GM18870 (cell line): ENCODE measurements at regions not wholly inside any gene's neighbourhood (a gene's known extent, or its start where the extent isn't known, plus 50 kb on each side); places are given as distances from the start of the nearest gene placed in this dataset.

Source experiments
- ATAC-seq: cut with Tn5 transposase; IDR thresholded peaks from one replicate; pipeline ENCODE4 v1.9.1; 2021; ENCODE audit warnings: moderate library complexity; ENCODE audit not compliant: unreplicated experiment

DNA sequence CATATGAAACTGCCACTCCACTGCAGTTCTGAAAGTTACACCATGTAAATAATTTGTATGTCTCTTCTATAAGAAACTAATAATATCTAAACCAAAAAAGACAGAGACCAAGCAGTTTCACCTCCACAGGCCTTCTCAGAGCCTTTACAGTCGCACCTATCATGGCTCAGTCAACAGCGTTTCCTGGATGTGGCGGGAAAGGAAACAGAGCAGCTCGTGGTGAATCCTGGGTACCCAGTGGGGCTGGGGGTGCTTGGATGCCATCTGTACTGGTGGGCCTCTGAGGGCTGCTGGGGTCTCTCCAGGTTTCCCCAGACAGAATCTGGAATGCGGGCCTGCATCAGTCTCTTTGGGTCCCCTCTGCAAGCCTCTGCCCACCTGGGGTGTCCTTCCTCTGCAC, 100.2 kb upstream of the CASZ1 start:
- no peak for ATAC-seq

- no peak for ATAC-seq
Measured at GRCh38 chr1:10897321-10897980, 101.0 kb upstream of the CASZ1 start.

DNA sequence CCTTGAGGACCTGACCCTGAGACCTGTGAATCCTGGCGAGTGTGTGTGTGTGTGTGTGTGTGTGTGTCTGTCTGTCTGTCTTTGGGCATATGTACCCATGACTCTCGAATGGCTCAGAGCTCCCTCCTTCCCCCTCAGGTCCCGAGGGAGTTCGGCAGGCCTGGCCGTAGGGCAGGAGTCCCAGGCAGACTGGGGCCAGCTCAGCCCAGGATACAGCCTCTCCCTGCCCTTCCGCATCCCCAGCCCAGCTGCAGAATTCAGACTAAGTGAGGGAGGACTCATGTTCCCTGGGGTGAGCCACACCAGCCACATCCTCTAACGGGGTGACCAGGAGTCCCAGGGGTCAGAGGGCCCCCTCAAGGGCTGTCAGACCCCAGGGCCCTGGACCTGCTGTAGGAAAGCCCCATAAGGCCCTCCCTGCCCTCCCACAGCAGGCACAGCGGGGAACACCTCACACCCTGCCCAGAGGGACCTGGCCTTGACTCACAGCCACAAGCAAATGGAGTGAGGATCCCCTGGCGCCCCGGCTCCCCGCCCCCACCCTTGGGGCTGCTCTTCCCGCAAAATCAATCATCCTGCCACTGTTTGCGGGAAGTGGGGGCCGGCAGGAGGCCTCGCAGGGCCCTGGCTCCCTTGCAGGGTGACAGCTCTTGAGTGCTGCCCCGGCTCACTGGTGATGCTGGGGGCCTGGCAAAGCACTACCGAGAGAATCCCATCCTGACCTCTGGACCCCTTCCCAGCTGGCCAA, 101.7 kb upstream of the CASZ1 start:
- no peak for ATAC-seq

GRCh38 chr1:10898921-10899320, 102.5 kb upstream of the CASZ1 start:
- ATAC-seq: no peak

DNA sequence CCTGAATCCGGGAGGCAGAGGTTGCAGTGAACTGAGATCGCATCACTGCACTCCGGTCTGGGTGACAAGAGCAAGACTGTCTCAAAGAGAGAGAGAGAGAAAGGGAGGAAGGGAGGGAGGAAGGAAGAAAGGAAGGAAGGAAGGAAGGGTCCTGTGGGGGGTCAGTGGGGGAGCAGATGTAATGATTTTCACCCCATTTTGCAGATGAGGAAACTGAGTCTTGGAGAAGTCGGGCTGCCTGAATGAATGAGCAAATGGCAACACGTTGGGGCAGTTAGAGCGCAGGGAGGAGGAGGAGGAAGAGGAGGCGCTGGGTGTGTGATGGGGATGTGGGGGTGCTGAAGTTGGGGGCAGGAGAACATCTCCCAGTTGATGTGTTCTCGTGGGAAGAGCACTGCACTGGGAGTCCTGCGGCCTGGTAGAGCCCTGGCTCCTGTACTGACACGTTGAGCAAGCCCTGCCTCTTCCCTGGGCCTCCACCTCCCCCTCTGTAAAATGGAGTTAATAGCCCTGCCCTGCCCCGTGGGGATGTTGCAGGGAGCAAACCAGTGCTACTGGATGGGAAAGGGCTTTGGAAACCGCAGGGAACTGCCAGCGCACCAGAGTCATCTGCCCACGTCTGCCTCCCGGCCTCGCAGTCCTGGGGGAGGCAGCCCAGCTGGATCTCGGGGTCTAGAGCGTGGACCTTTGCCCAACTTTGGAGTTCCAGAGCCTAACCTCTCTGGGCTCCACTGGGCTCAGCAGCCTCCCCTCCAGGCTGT, 103.2 kb upstream of the CASZ1 start:
- no peak for ATAC-seq

- no peak for ATAC-seq
Measured at GRCh38 chr1:10900251-10900651, 103.8 kb upstream of the CASZ1 start.

- no peak for ATAC-seq
Measured at GRCh38 chr1:10900691-10901090, 104.2 kb upstream of the CASZ1 start.

GRCh38 chr1:10901091-10901890, 104.8 kb upstream of the CASZ1 start:
- ATAC-seq: no peak

DNA sequence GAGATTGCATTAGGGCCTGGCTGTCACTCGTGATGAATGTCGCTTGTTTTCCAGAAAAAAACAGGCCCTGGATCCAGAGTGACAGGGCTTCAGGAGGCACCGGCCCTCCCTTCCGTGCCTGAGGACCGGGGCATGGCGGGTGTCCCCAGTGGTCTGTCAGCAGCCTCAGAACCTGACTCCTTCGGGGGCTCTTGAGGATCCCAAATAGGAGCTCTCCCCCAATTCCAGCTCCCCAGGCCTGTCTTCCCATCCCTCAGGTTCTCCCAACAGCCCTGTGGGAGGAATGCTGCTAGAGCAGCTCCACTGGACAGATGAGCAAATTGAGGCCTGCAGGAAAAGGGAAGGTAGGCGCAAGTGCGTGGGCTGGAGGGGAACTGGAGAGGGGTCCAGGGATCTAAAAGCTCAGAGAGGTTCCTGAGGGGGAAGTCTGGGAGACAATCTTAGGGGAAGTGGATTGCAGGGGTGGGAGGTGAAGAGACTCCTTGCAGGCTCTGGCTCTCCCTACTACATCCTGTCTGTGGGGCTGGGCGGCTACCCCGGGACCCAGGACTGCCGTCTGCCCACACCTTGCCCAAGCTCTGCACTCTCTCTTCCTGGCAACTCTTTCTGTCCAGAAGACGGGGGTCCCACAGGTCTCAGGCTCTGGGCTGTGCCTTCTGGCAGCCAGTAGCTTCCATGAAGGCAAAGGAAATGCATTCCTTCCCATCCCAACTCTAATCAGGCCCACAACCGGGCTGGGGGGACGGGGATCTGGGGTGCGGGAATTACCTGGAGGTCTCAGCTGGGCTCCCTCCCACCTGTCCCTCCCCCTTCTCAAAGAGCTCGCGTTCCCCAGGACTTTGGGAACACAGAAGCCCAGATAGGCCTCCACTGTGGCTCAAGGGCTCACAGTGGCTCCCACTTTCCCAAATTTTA, 105.7 kb upstream of the CASZ1 start:
- no peak for ATAC-seq

DNA sequence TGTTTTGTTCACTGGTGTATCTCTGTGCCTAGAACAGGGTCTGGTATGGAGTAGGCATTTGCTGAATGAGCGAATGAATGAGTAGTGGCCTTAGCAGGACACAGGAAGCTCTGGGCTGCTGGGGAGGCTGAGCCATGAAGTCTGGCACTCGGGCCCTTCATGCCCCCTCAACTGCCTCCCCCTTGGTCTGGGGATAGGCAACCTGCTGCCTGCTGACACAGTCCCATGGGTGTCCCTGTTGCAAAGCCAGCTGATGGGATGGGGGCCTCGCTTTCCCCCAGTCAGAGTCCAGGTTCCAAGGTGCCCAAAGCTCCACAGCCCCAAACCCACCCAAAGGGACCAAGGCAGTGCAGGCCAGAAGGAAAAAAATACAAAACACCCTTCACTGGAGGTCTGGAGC, 107.0 kb upstream of the CASZ1 start:
- ATAC-seq: no peak

DNA sequence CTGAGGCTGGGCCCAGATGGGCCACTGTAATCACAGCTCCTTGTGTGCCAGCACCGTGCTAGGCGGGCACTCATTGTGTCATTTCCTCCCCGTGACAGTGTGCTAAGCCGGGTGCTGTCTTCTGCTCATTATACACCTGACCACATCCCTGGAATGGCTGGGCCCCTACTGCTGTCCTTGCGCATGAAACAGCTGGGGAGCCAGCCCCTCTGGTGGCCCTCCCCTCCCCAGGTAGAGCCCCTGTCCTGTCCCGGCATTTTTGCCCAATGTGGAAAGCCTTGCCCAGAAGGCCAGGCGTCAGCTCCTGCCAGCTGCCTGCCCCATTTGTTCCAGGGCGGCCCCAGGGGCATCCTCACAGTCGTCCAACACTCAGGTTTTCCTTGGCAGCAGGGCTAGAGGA, 107.4 kb upstream of the CASZ1 start:
- ATAC-seq: no peak

DNA sequence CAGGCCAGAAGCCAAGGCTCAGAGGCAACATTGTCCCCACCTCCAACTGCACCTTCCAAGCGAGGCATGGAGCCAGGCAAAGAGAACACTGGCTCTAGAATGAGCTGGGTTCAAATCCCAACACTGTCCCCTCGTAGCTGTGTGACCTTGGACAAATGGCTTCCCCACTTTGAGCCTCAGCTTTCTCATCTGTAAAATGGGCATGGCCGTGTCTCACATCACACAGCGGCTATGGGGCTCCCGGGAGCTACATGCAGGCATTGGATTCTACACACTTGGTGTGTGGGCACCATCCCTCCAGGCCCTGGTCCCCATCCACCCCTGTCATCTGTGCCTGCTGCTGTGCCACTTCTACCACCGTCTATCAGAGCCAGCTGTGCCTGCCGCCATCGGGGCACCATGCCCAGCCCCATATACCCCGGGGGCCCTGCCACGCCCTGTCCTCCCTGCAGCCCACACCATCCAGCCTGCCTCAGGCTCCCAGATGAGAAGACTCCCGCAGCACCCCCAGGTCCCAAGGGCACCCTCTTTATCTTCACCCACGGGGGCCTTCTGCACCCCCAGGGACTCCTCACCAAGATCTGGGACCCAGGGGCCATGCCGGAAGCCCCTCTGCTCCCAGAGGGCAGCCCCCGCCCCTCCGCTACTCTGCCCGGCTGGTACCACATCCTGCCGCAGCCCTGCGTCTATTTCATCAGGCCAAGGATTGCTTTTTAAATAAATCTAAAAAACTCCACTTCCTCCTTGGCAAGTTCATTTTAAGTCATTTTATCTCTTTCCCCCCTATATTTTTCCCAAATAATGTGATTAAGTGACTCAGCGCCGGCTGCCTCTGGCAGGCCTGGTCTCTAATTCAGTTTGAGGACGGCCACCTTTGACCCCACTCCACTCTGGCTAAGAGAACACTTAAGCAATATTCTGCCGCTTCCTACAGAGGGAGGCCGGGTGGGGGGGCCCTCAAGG, 107.8 kb upstream of the TARDBP start:
- ATAC-seq: no peak

- ATAC-seq: no peak
Measured at GRCh38 chr1:10905841-10906655, 106.4 kb upstream of the TARDBP start.

- ATAC-seq: no peak
Measured at GRCh38 chr1:10906866-10907519, 105.5 kb upstream of the TARDBP start.

GRCh38 chr1:10908266-10908665, 104.2 kb upstream of the TARDBP start:
- no peak for ATAC-seq

DNA sequence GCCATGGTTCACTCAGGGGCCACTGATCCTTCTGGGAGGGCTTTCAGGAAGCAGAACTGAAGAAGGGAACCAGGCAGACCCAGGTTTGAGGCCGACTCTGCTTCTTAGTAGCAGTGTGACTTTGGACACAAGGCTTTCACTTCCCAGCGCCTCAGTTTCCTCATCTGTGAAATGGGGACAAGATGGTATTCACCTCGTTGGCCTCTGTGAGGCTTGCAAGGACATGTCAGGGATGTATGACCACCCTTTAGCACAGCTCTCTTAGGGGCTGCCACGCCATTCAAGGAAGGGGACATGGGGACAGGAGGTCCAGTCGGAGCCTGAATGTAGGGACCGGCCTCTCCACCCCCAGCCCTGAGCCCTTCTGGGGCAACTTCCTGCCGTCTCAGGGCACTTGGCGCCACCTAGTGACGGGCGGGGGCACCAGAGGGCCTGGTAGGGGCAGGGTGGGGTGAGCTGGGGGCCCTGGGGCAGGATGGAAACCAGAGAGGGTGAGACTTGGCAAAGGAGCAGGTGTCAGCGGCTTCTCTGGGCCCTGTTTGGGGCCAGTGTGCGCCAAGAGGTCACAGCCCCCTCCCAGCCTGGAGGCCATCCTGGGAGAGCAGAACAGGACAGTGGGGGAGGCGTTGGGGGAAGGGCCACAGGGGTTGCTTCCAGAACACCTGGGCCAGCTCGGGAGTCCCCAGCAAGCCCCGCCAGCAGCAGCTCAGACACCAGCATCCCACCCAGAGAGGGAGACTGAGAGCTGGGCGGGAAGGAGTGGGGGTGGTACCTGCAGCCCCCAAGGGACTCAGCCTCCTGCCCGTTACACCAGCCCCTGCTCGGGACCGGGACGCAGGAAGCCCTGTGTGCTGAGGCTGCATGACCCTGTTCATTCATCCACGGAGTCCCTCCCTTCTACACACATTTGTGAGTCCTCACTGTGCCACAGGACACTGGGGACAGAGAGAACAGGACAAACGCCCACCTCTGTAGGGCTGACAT, 102.5 kb upstream of the TARDBP start:
- no peak for ATAC-seq
